ENCODE measurements at regions not wholly inside any gene's neighbourhood (a gene's known extent, or its start where the extent isn't known, plus 50 kb on each side); places are given as distances from the start of the nearest gene placed in this dataset.

DNA sequence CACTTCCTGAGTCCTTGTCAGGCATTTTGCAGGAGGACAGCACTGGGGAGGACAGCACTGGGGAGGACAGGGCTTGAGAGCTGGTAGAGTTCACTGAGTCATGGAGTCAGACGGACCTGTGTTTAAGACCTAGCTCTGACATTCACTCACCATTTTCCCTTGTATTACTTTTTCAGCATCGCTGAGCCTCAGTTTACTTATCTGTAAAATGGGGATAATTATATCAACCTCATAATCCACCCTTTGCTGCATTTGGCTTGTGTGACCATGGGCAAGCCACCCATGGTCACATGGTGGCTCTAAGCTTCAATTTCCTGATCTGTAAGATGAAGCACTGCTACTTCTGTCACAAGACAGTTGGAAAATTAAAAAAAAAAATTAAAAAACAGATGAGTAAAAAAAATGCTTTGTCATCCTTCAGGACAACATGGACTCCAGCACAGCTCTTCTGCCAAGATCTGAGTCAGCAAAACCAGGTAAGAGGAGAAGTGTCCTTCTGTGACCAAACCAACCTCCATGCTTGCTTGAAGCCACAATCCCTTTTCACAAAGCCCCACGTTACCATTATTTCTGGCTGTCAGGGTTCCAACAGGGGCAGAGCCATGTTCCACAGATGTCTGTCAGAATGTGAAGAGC lies 275.5 kb downstream of the RAB28 start:
- H3K4me3 ChIP-seq (ENCODE audit: control insufficient read depth in 2 of 3, extremely low read depth in 1 of 3, insufficient read depth in 2 of 3, low read depth in 1 of 3, low read length in 3 of 3), result no peak overlapping the region
- no peak for FAIRE-seq
- H3K4me1 ChIP-seq (ENCODE audit: control insufficient read depth, extremely low read depth, insufficient read depth, low read length), result no peaks in the 10 kb centered on the region
- no peaks in the 10 kb centered on the region for H3K36me3 ChIP-seq (ENCODE audit: control insufficient read depth in 2 of 2, extremely low read depth in 1 of 2, insufficient read depth in 2 of 2, low read length in 2 of 2)
- H3K9me3 ChIP-seq (ENCODE audit: control insufficient read depth, low read depth, low read length), result no peaks in the 10 kb centered on the region
- no peaks in the 10 kb centered on the region for H3K9me1 ChIP-seq (ENCODE audit: control insufficient read depth, extremely low read depth, insufficient read depth, low read length)
- no peak overlapping the region for H3K27ac ChIP-seq (ENCODE audit: control insufficient read depth, insufficient read depth, low read length)
- dilution Hi-C loops (cut with MboI; ENCODE audit: extremely low pct_ligation_motif_present, low sequenced_read_pairs), result no loop called here
- no peak overlapping the region for H2AFZ ChIP-seq (ENCODE audit: control insufficient read depth, low read length)
- no peaks in the 10 kb centered on the region for H3K79me2 ChIP-seq (ENCODE audit: control insufficient read depth, insufficient read depth, low read length)
- H4K20me1 ChIP-seq (ENCODE audit: control insufficient read depth, extremely low read depth, insufficient read depth, low read length), result no peaks in the 10 kb centered on the region
- H3K9ac ChIP-seq (ENCODE audit: control insufficient read depth, extremely low read depth, insufficient read depth, low read length), result no peak overlapping the region
- no peak for TF ChIP-seq CTCF (optimal IDR thresholded peaks at IDR 0.05 in 1 of 3, IDR thresholded peaks at IDR 0.05 in 1 of 3, conservative IDR thresholded peaks at IDR 0.05 in 1 of 3; ENCODE audit: extremely low read depth in 1 of 3, insufficient read depth in 2 of 3, low read length in 3 of 3)
- DNase-seq (ENCODE audit: low read depth, low spot score), result no peak
- H3K4me2 ChIP-seq (ENCODE audit: control insufficient read depth, extremely low read depth, insufficient read depth, low read depth, low read length), result no peak overlapping the region
- H3K27me3 ChIP-seq (ENCODE audit: control insufficient read depth, extremely low read depth, insufficient read depth, low read length), result no peaks in the 10 kb centered on the region

DNA sequence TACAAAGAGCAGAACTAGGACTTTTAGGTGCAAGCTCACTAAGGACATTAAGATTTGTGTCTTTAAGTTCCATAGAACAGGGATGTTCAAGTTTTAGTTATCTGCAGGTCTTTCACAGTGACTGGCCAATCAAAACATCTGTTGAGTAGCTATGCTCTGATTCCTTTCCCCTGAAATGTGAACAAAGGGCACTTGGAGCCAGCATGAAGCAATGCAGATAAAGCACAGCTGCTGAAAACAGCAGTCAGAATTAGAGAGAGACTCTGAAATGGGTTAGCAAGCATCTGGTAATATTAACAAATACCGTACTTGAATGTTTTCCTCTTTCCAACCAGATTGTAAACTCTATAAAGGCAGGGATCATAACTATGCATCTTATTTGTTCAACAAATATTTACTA lies 276.9 kb downstream of the RAB28 start:
- TF ChIP-seq CTCF (optimal IDR thresholded peaks at IDR 0.05 in 1 of 3, IDR thresholded peaks at IDR 0.05 in 1 of 3, conservative IDR thresholded peaks at IDR 0.05 in 1 of 3; ENCODE audit: extremely low read depth in 1 of 3, insufficient read depth in 2 of 3, low read length in 3 of 3) (no peak), EZH2 (IDR thresholded peaks at IDR 0.05; ENCODE audit: low read length) (no peak)
- Histone ChIP-seq H3K9ac (ENCODE audit: control insufficient read depth, extremely low read depth, insufficient read depth, low read length) (no peak overlapping the region), H3K4me1 (ENCODE audit: control insufficient read depth, extremely low read depth, insufficient read depth, low read length) (no peaks in the 10 kb centered on the region), H3K4me2 (ENCODE audit: control insufficient read depth, extremely low read depth, insufficient read depth, low read depth, low read length) (no peak overlapping the region), H2AFZ (ENCODE audit: control insufficient read depth, low read length) (no peak overlapping the region), H4K20me1 (ENCODE audit: control insufficient read depth, extremely low read depth, insufficient read depth, low read length) (no peaks in the 10 kb centered on the region), H3K9me1 (ENCODE audit: control insufficient read depth, extremely low read depth, insufficient read depth, low read length) (no peaks in the 10 kb centered on the region), H3K9me3 (ENCODE audit: control insufficient read depth, low read depth, low read length) (no peaks in the 10 kb centered on the region), H3K79me2 (ENCODE audit: control insufficient read depth, insufficient read depth, low read length) (no peaks in the 10 kb centered on the region), H3K27me3 (ENCODE audit: control insufficient read depth, extremely low read depth, insufficient read depth, low read length) (no peaks in the 10 kb centered on the region), H3K36me3 (ENCODE audit: control insufficient read depth in 2 of 2, extremely low read depth in 1 of 2, insufficient read depth in 2 of 2, low read length in 2 of 2) (no peaks in the 10 kb centered on the region), H3K27ac (ENCODE audit: control insufficient read depth, insufficient read depth, low read length) (no peak overlapping the region), H3K4me3 (ENCODE audit: control insufficient read depth in 2 of 3, extremely low read depth in 1 of 3, insufficient read depth in 2 of 3, low read depth in 1 of 3, low read length in 3 of 3) (no peak overlapping the region)
- FAIRE-seq (no peak), DNase-seq (ENCODE audit: low read depth, low spot score) (no peak)
- dilution Hi-C loops (cut with MboI; ENCODE audit: extremely low pct_ligation_motif_present, low sequenced_read_pairs), result no loop called here

Measured in keratinocyte (primary cell).